IMR-90 (cell line): ENCODE measurements at regions not wholly inside any gene's neighbourhood (a gene's known extent, or its start where the extent isn't known, plus 50 kb on each side); places are given as distances from the start of the nearest gene placed in this dataset.

Experiments used
- ATAC-seq: fragments of 200-7000 bp; cut with Tn5 transposase; 2 replicates; pipeline ENCODE4 v1.9.1; 2020; ENCODE audit warnings: low read depth, mild to moderate bottlenecking, moderate library complexity
- BruUV-seq: library from RNA; stranded (reverse); fragments of 400-500 nt; replicated peaks from 2 replicates; lab custom pipeline; 2021; lab: Mats Ljungman, UMichigan
- CTCF ChIA-PET: fragments of 300-600 bp; formaldehyde crosslinking; extraction: SDS; loops from one replicate; lab custom pipeline; 2021; ENCODE audit warnings: antibody characterized with exemption; lab: Yijun Ruan, JAX
- POLR2A ChIA-PET: fragments of 300-600 bp; sonication (Branson Sonifier 250); formaldehyde crosslinking; loops from one replicate; lab custom pipeline; 2022; ENCODE audit warnings: antibody characterized with exemption; ENCODE audit not compliant: unreplicated experiment; lab: Charles Lee
- DNase-seq: peaks from one replicate; pipeline ENCODE4 v3.0.0; 2013
- H2AFZ ChIP-seq: replicated peaks from 2 replicates; pipeline ENCODE3; 2013; ENCODE audit warnings: low read length, mild to moderate bottlenecking; ENCODE audit not compliant: poor library complexity
- H2AK5ac ChIP-seq: 2 replicates; pipeline ENCODE4 v1.6.1; 2013; ENCODE audit warnings: low read depth, low read length, inconsistent platforms
- H2AK9ac ChIP-seq: replicated peaks from 2 replicates; pipeline ENCODE3; 2013; ENCODE audit warnings: mild to moderate bottlenecking, low read depth, low read length, moderate library complexity; ENCODE audit not compliant: poor library complexity
- H2BK120ac ChIP-seq: 2 replicates; pipeline ENCODE4 v1.6.1; 2013; ENCODE audit warnings: low read depth, low read length, inconsistent platforms
- H2BK15ac ChIP-seq: 3 replicates; pipeline ENCODE4 v1.6.1; 2013; ENCODE audit warnings: low read depth, low read length, inconsistent platforms
- H2BK20ac ChIP-seq: 2 replicates; pipeline ENCODE4 v1.6.1; 2013; ENCODE audit warnings: low read depth, mild to moderate bottlenecking, inconsistent platforms, low read length, moderate library complexity
- H2BK5ac ChIP-seq: 2 replicates; pipeline ENCODE4 v1.6.1; 2013; ENCODE audit warnings: mild to moderate bottlenecking, low read depth, low read length, inconsistent platforms; ENCODE audit not compliant: poor library complexity, severe bottlenecking
- H3K14ac ChIP-seq: replicated peaks from 2 replicates; pipeline ENCODE4 v1.6.1; 2013; ENCODE audit warnings: low read depth, low read length, inconsistent platforms
- H3K18ac ChIP-seq: 2 replicates; pipeline ENCODE4 v1.6.1; 2013; ENCODE audit warnings: low read depth, low read length, control low read depth
- H3K23ac ChIP-seq: 2 replicates; pipeline ENCODE4 v1.6.1; 2013; ENCODE audit warnings: low read depth, low read length, inconsistent platforms
- H3K27ac ChIP-seq: 2 replicates; pipeline ENCODE4 v1.5.1; 2013; ENCODE audit warnings: mild to moderate bottlenecking, control low read depth, low read length; ENCODE audit not compliant: insufficient read depth
- H3K27me3 ChIP-seq: 2 replicates; pipeline ENCODE4 v1.6.1; 2013; ENCODE audit warnings: low read length; ENCODE audit not compliant: control insufficient read depth, insufficient read depth
- H3K36me3 ChIP-seq: 2 replicates; pipeline ENCODE4 v1.6.1; 2013; ENCODE audit warnings: low read length, mixed read lengths; ENCODE audit not compliant: control insufficient read depth, insufficient read depth
- H3K4ac ChIP-seq: 2 replicates; pipeline ENCODE4 v1.6.1; 2013; ENCODE audit warnings: low read depth, low read length, inconsistent platforms
- H3K4me1 ChIP-seq: 2 replicates; pipeline ENCODE4 v1.6.1; 2013; ENCODE audit warnings: low read length, mixed read lengths; ENCODE audit not compliant: control insufficient read depth, insufficient read depth
- H3K4me2 ChIP-seq: 2 replicates; pipeline ENCODE4 v1.6.1; 2013; ENCODE audit warnings: low read depth, mild to moderate bottlenecking, control low read depth, low read length, moderate library complexity
- H3K4me3 ChIP-seq: 2 replicates; pipeline ENCODE4 v1.5.1; 2013; ENCODE audit warnings: low read depth, mild to moderate bottlenecking, control low read depth, low read length, moderate library complexity; ENCODE audit not compliant: insufficient read depth
- H3K56ac ChIP-seq: 2 replicates; pipeline ENCODE4 v1.6.1; 2013; ENCODE audit warnings: low read length, inconsistent platforms; ENCODE audit not compliant: insufficient read depth; ENCODE audit errors: extremely low read depth
- H3K79me1 ChIP-seq, 2 experiments: 2 replicates each; pipeline ENCODE4 v1.6.1; 2013; ENCODE audit warnings: low read length in 2 of 2, inconsistent platforms in 1 of 2, low read depth in 1 of 2
- H3K9ac ChIP-seq: 2 replicates; pipeline ENCODE4 v1.6.1; 2013; ENCODE audit warnings: low read depth, low read length, control low read depth
- H3K9me1 ChIP-seq: 2 replicates; pipeline ENCODE4 v1.6.1; 2013; ENCODE audit warnings: low read length, inconsistent platforms; ENCODE audit not compliant: insufficient read depth
- H3K9me3 ChIP-seq: 2 replicates; pipeline ENCODE4 v1.6.1; 2013; ENCODE audit warnings: low read length; ENCODE audit not compliant: control insufficient read depth, insufficient read depth
- H4K20me1 ChIP-seq: 2 replicates; pipeline ENCODE4 v1.6.1; 2013; ENCODE audit warnings: low read length, inconsistent platforms; ENCODE audit not compliant: insufficient read depth
- H4K5ac ChIP-seq: 2 replicates; pipeline ENCODE4 v1.6.1; 2013; ENCODE audit warnings: mild to moderate bottlenecking, low read depth, low read length, control low read depth
- H4K8ac ChIP-seq, 2 experiments: 2 replicates each; pipeline ENCODE4 v1.6.1; 2013; ENCODE audit warnings: low read depth in 2 of 2, low read length in 2 of 2, control low read depth in 1 of 2, inconsistent platforms in 1 of 2
- H4K91ac ChIP-seq: 2 replicates; pipeline ENCODE4 v1.6.1; 2013; ENCODE audit warnings: low read depth, low read length, inconsistent platforms; ENCODE audit not compliant: insufficient read depth
- BHLHE40 ChIP-seq: fragments of 150-350 bp; IDR thresholded peaks from 2 replicates; pipeline ENCODE4 v1.6.1; 2016; ENCODE audit warnings: mild to moderate bottlenecking, low read depth, low read length
- CEBPB ChIP-seq: IDR thresholded peaks from 2 replicates; pipeline ENCODE4 v1.6.1; 2012; ENCODE audit warnings: low read depth, low read length, improper control_type of control experiment
- FOS ChIP-seq: fragments of 150-350 bp; IDR thresholded peaks from 2 replicates; pipeline ENCODE4 v1.6.1; 2016; ENCODE audit warnings: low read depth, low read length
- MAFK ChIP-seq: IDR thresholded peaks from 2 replicates; pipeline ENCODE4 v1.6.1; 2012; ENCODE audit warnings: low read depth, low read length, improper control_type of control experiment
- MAZ ChIP-seq: IDR thresholded peaks from 2 replicates; pipeline ENCODE4 v1.6.1; 2012; ENCODE audit warnings: low read depth, mild to moderate bottlenecking, low read length, improper control_type of control experiment, moderate library complexity, borderline replicate concordance
- MXI1 ChIP-seq: IDR thresholded peaks from 2 replicates; pipeline ENCODE4 v1.6.1; 2012; ENCODE audit warnings: low read depth, mild to moderate bottlenecking, low read length, moderate library complexity, borderline replicate concordance
- NFE2L2 ChIP-seq: fragments of 150-350 bp; IDR thresholded peaks from 2 replicates; pipeline ENCODE4 v1.6.1; 2016; ENCODE audit warnings: low read depth, mild to moderate bottlenecking, low read length
- POLR2A ChIP-seq: IDR thresholded peaks from 2 replicates; pipeline ENCODE4 v1.6.1; 2012; ENCODE audit warnings: mild to moderate bottlenecking, low read depth, low read length
- RAD21 ChIP-seq: IDR thresholded peaks from 2 replicates; pipeline ENCODE4 v1.6.1; 2012; ENCODE audit warnings: low read length, improper control_type of control experiment
- SMC3 ChIP-seq: fragments of 150-350 bp; IDR thresholded peaks from 2 replicates; pipeline ENCODE4 v1.6.1; 2016; ENCODE audit warnings: low read depth, mild to moderate bottlenecking, antibody characterized with exemption, low read length, moderate library complexity
- USF2 ChIP-seq: fragments of 150-350 bp; IDR thresholded peaks from 2 replicates; pipeline ENCODE4 v1.6.1; 2017; ENCODE audit warnings: mild to moderate bottlenecking, antibody characterized with exemption, low read length, low read depth
- WGBS, 2 experiments: methylation state at CpG; one replicate each; pipeline versions ENCODE4 v1.1.5 to v1.1.7; 2013; ENCODE audit warnings: missing lambda C conversion rate in 2 of 2; ENCODE audit not compliant: insufficient read length in 1 of 2; ENCODE audit errors: extremely low coverage in 2 of 2; 5-methylcytosine and 5-hydroxymethylcytosine counted together
- dilution Hi-C: fragments of 300-500 bp; cut with HindIII; formaldehyde crosslinking; loops from one replicate; pipeline ENCODE4 v1.14.3; 2018; ENCODE audit warnings: low sequenced_read_pairs; ENCODE audit not compliant: unreplicated experiment
- in situ Hi-C: fragments of 300-500 bp; cut with MboI; formaldehyde crosslinking; loops from 3 replicates; pipeline ENCODE4 v1.14.3; 2019; ENCODE audit warnings: low sequenced_read_pairs, inconsistent platforms, mixed read lengths
- intact Hi-C: fragments of 100-400 bp; cut with micrococcal nuclease; formaldehyde crosslinking; loops from 2 replicates; pipeline ENCODE4 v1.10.0; 2022

- ATAC-seq = no peak
- H3K56ac ChIP-seq = no peak overlapping the region
These were observed 615.1 kb downstream of the TLE1 start for GRCh38 chr9:81074221-81074620.

More at GRCh38 chr9:81074221-81074620, 615.1 kb downstream of the TLE1 start:
- no peak overlapping the region for H3K14ac ChIP-seq
- H3K23ac ChIP-seq = no peak overlapping the region
- in situ Hi-C loops = no loop called here
- no peak overlapping the region for H3K4ac ChIP-seq
- H2AK9ac ChIP-seq = no peak overlapping the region
- H4K91ac ChIP-seq = no peak overlapping the region
- no peak overlapping the region for H3K18ac ChIP-seq
- H4K8ac ChIP-seq = no peak overlapping the region
- H3K4me1 ChIP-seq = no peaks in the 10 kb centered on the region
- DNase-seq = no peak
- dilution Hi-C loops = no loop called here
- no peaks in the 10 kb centered on the region for H4K20me1 ChIP-seq
- H3K9me3 ChIP-seq = no peaks in the 10 kb centered on the region
- POLR2A ChIA-PET = no interaction called here
- intact Hi-C loops = no loop called here
- CTCF ChIA-PET = interaction anchor here (0.6 kb wide), 1 partner anchor 151 kb away, joined by 4 read pairs; no protein-coding TSS in a partner anchor
- H3K36me3 ChIP-seq = no peaks in the 10 kb centered on the region
- no TSS peak for BruUV-seq
- H3K4me3 ChIP-seq = no peak overlapping the region
- TF ChIP-seq MXI1 (no peak), USF2 (no peak), FOS (no peak), RAD21 (no peak), POLR2A (no peak), CEBPB (no peak), MAZ (no peak), SMC3 (no peak), BHLHE40 (no peak), MAFK (no peak), NFE2L2 (no peak)
- no peak overlapping the region for H4K5ac ChIP-seq
- no peaks in the 10 kb centered on the region for H3K79me1 ChIP-seq
- H2BK15ac ChIP-seq = no peak overlapping the region
- WGBS, 2 experiments = no CpG with 5 or more reads among the region's 4 CpGs
- H2BK5ac ChIP-seq = no peak overlapping the region
- no peak overlapping the region for H2AFZ ChIP-seq
- no peak overlapping the region for H3K27ac ChIP-seq
- H2BK20ac ChIP-seq = no peak overlapping the region
- no peaks in the 10 kb centered on the region; the same call in 1 of the 2 replicates for H3K27me3 ChIP-seq
- no peaks in the 10 kb centered on the region for H3K9me1 ChIP-seq
- H2AK5ac ChIP-seq = no peak overlapping the region
- no peak overlapping the region for H3K4me2 ChIP-seq
- no peak overlapping the region for H3K9ac ChIP-seq
- no peak overlapping the region for H2BK120ac ChIP-seq
